SU-DHL-6 (cell line): ENCODE measurements at regions not wholly inside any gene's neighbourhood (a gene's known extent, or its start where the extent isn't known, plus 50 kb on each side); places are given as distances from the start of the nearest gene placed in this dataset.

Experiments
- CTCF ChIP-seq: fragments of 200-600 bp; sonication (generic); IDR thresholded peaks from one replicate; pipeline ENCODE4 v1.5.1; 2017; ENCODE audit warnings: antibody characterized with exemption, mild to moderate bottlenecking, low read length, moderate library complexity; ENCODE audit not compliant: insufficient read depth, poor library complexity, severe bottlenecking
- EZH2phosphoT487 ChIP-seq: fragments of 200-600 bp; sonication (generic), shearing (Covaris generic); conservative IDR thresholded peaks from 2 replicates; pipeline ENCODE4 v1.6.1; 2018; ENCODE audit warnings: mild to moderate bottlenecking, antibody characterized with exemption, low read length, moderate library complexity, mixed read lengths

GRCh38 chr12:92400006-92400405, 254.4 kb upstream of the BTG1 start:
- no peak for TF ChIP-seq CTCF
- no peak for TF ChIP-seq EZH2phosphoT487
